GM19240 (cell line): ENCODE measurements at regions not wholly inside any gene's neighbourhood (a gene's known extent, or its start where the extent isn't known, plus 50 kb on each side); places are given as distances from the start of the nearest gene placed in this dataset.

ENCODE experiments used
- DNase-seq: peaks from one replicate; pipeline ENCODE4 v3.0.0; 2011; ENCODE audit warnings: low spot score; ENCODE audit not compliant: insufficient read length

DNA sequence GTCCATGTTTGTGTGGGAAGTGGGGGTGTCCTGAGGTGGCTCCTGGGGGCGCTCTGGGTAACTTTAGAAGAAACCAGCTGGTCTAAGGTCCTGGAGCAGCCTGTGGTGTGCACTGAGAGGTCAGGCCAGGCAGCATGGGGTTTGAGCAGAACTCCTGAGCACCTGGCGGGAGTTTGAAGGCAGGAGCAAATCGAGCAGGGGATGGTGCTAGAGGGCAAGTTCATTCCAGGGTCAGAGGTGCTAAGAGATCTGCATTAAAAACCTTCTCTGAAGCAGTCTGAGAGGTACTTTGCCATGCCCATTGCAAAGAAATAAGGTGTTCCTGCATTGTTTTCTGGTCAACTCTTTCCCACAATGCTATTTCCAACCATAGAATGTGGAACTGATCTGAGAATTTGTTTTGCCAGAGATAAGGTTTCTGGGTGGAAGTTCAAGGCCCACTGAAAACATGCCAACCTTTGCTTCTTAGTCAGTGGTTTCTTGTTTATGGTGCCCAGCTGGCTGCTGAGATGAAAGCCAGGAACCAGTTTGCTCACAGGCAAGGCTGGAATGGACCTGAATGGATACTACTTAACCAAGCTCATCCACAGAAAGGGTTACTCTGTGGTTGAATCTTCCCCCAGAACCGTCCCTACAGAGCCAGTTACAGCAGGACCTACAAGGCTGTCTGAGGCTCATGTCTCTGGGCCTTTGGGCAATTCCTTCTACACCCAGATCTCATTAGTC, 136.3 kb upstream of the TMEM72 start:
- DNase-seq, result no peak

DNA sequence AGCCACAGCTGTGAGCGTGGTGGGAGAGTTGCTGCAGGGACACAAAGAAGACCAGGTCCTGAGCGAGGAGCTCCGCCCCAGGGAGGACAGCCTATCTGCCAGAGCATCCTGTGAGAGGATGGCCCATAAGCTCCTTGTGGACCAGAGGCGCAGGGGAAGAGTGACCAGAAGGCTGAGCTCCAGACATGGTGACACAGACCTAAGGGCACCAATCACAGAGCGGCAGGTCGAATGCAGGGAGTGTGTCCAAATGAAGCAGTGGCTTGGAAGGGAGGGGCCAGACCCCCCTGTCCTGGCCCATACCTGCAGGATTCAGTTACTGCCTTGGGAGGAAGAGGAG, 135.8 kb upstream of the TMEM72 start:
- DNase-seq, result no peak

DNA sequence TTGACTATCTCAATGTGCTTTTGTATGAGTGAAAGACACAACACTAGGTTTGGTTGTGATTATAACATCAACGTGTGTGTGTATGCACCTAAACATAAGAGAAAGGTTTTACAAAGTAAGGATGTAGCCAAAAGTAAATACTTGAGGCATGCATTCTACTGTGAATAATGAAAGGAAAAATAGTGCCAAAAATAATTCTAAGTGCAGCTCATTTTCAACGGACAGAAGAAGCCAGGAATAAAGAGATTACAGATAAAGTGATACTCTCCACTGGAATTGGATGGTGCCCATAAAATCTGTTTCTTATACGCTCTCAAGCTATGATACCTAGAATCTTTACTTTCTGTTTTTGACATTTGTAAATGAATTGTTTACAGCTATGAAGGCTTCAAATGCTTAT, 135.0 kb upstream of the TMEM72 start:
- DNase-seq, result no peak

DNA sequence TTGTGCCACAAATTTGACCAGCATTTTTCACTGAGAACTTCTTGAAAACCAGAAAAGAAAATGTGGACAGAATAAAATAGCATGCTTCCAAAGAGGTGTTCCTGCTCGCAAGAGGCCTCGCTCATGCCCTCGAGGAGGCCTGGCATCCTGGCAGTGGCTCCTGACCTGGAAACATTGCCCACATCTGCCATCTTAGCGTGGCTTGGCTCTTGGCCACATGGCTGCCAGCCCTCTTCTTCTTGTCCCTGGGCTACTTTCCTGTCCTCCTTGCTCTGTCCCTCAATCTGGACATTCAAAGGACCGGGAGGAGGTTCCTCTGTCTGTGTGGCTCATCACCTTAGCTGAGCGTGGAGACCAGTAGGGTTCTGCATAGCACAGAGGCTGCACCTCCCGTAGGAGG, 131.6 kb upstream of the TMEM72 start:
- no peak for DNase-seq

DNA sequence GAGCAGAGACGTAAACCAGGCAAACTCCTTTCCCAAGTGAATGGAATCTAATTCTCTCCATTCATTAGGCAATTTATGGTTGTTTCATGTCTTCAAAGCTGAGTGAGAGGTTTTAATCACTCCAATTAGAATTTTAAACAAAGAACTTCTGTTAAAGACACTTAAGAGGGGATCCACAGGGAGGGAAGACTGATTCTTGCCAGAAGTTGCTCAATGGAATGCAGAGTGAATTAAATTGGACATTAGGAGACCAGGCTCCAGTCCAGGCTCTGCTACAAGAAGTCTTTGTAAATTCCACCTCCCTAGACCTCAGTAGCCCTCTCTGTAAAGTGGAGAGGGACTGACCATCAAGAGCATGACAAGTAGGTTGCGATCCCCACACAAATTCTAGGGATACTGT, 130.7 kb upstream of the TMEM72 start:
- DNase-seq, result no peak

DNA sequence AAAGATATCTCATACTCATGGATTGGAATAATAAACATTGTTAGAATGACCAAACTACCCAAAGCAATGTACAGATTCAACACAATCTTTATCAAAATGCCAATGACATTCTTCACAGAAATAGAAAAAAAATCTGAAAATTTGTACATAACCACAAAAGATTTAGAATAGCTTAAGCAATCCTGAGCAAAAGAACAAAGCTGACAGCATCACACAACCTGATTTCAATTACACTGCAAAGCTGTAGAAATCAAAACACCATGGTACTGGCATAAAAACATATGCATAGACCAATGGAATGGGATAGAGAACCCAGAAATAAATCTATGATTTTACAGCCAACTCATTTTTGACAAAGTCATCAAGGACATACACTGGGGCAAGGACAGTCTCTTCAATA, 130.0 kb upstream of the TMEM72 start:
- DNase-seq, result no peak

DNA sequence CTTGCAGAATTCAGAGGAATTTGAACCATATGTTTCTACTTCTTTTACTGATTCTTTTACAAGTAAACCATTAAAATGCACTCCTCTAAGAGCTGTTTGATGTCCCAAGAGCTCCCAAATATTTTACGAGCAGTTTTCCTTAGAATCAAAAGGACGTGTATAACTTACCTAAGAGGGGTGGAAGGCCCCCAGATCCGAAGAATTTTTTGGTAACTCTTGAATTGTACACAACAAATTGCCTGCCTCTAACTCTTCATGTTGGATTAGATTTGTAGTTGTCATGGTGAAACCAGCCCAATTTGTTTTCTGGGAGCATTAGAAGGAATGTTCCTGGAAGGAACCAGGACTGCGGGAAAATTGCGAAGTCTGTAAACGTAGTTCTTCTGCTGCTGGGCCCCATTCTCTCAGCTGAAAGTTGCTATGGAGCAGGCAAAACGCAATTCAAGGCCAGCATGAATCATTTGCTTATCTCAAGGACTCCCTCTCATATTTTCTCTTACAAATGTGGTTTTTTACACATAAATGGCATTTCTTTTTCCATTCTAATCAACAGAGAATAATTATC, 124.8 kb upstream of the TMEM72 start:
- DNase-seq, result no peak

DNA sequence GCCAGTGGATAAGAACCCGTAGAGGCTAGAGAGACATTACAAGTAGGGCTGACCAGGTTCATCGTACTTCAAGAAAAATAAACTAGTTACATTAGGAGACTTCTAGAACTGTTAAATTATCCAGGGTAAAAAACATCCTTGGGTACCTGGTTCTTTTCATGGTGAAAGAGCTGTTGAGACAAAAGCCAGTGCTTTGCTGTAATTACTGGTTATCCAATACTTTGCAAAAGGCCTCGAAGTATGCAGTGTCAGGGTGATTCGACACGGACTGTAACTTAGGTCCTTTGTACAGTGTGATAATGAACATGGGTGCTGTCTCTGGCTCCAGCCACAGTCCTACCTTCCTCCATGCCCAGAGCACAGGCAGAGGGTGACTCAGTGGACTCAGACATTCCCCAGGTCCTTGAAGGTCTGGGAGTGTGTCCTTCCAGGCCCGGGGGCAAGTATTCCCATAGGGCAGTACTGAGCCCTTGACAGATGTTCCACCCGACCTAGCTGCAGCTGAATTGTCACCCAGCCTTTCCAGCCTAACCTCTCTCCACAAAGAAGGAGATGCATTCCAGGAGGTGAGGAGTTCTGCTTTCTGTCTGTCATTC, 123.6 kb upstream of the TMEM72 start:
- DNase-seq, result no peak

DNA sequence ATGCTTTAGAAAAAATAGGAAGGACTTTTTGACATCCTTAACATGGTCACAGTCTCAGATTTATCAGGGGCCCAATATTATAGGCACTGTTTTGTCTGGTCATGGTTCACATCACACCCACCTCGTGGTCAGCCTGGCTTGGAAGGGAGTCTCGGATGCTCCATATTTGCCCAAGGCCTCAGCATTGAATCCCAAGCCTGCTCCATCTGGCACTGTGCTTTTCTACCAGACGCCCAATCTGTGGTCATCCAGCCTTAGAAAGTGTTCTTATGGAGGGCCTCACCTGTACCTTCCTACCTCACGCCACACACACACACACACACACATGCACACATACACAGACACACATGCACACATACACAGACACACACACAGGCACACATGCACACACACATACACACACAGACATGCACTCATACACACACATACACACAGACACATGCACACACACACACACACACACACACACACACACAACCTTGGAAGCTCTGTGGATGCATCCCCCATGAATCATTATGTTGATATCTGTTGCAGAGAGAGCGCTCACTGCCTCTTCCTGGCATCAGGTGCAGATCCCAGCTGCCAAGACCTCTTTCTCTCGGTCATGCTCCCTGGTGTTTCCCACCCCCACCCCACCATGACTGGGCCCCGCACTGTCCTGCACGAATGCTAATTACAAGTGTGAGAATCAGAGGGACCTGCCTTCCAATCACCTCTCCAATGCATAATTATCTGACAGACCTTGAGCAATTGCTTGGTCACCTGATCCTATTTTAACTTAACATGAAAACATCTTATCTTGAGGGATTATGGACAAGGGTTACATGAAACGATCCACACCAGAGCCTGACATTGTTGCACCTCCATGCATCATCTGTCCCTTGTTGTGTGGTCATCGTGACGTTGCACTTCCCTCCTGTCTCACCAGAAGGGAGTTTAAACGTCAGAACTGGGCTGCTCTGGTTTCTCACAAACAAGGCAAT, 122.7 kb upstream of the TMEM72 start:
- DNase-seq, result no peak

DNA sequence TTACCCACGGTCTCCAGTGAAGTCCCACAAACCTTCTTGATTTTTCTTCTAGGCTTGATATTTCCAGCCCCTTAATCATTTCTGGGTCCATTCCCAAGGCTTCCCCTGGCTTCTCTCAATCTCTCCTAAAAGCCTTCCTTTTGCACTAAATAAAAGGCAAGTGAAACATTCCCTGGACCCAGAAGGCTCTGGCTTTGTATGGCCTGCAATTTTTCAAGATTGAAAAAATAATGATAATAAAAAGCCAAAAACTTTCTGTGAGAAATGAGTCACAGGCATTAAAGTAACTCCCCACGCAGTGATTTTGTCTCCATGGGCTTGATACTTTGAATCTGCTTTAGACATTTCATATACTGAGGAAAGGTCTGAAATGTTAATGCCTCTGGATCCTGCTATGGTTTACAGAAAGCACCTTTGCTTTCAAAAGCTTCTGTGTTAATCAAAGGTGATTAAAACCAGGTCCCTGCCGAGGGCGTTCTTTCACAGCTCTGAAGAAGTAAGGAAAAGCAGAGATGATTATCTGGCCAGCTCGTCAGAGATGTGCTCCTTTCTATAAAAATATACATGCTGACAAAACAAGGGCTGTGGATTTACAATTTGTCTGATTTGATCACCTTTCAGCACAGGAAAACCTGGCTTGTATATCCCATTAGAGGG, 118.9 kb upstream of the TMEM72 start:
- DNase-seq, result no peak

DNA sequence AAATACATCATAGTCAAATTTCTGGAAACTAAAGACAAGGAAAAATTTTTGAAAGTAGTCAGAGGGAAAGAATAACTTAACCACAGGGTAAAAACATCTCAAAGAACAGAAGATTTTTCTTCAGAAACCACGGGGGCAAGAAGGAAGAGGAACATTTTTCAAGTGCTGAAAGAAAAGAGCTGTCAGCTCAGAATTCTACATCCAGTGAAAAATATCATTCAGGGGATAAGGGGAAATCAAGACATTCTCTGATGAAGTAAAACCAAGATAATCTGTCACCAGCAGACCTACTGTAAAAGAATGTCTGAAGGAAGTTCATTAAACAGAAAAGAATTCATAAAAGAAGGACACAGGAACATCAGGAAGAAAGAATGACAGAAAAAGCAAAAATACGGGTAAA, 111.2 kb upstream of the TMEM72 start:
- no peak for DNase-seq

DNA sequence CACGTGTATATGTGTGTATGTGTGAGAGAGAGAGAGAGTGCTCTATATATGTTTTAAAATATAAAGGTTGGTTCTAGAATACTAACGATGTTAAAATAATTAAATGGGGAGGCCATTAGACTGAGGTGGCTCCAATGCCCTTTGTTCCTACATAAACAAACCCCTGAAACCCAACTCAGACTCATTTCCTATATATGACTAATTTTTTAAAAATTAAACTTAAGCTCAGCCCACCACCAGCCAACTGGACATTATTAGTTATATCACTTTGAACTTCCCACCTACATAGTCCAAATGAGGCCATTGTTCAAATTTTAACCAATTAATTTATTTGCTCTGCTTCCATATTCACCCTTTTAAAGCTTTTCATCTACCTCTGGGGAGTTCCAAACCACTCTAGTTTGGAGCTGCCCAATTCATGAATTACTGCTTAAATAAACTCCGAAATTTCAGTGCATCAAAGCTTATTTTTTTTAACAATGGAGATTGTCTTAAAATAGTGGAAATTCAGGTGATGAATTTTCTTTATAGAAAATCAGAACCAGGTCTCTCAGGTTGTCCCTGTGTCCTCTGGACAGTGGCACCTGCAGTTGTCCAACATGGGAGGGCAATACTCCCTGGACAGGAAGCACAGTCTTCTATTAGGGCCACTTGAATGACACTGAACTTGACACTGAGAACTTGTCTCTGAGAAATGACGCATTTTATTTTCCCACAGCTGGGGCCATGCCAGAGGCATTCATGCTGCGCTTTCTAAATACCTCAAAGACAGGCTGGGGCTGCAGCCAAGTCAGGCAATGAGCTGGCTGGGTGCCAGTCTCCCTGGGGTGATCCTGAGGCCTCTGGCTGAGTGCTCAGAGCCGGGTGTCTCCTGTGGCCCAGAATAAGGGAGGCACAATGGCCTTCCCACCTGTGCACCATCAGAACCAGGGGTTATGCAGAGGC, 109.5 kb upstream of the TMEM72 start:
- no peak for DNase-seq

DNA sequence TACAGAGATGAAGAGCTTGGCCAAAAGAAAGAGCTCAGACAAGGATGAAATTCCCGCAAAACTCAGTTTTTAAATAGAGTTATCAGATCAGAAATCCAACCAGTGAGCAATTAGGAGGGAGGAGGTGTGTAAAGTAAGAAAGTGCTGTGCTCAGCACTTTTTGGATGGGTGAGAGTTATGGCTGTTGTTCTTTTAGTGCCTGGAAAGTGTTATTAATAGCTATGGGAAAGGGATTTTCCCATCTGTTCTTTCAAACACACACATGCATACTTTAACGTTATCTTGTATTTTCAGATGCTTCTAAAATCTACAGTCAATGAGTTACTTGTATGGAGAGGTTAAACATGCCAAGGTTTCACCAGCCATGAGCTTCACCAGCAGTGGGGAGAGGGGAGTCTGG, 107.3 kb upstream of the TMEM72 start:
- DNase-seq, result no peak

DNA sequence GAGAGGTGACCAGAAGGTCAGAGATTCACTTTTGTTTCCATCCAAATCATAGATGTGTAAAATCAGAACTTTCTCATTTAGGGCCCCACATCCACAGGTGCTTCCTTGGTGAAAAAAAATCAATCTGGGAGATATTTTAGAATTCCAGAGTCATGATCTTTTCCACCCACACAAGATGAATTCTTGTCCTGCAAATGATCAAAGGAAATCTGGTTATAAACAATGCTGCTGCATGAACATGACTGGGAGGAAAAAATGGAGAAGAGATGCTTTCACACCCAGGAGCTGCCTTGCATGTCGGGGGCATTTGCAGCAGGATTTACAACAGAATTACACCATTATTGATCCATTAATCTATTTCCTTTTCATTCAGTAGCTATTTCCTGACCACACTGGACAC, 106.5 kb upstream of the TMEM72 start:
- no peak for DNase-seq

DNA sequence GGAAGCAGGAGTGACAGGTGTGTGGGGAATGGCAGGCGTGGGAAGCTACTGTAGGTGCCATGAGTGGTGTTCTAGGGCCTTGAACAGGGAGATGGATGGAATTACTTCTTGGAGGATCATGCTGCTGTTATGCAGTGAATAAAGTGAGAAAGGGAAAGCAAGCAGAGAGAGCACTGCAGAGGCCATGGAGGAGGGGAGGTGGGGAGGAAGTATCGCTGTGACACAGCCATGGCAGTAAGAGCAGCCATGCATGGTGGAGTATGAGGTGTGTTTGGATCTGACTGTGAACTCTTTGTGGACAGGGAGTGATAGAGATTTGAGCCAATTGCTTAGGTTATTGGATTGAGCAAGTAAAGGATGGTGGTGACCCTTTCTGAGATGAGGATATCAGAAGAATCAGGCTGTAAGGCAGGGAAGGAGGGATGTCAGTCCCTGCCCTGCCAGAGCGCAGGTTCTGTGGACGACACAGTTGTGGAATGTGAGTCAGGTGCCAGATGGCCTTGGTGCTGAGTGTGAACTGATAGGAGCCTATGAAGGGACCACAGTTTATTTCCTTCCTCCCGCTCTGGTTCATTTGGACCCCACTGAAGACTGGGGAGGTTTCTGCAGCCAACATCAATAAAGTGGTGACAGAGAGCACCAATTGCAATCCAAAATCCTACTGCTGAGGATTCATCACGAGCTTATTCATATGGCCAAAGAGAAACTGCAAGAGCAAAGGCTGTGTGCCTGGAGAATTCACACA, 105.5 kb upstream of the TMEM72 start:
- no peak for DNase-seq

DNA sequence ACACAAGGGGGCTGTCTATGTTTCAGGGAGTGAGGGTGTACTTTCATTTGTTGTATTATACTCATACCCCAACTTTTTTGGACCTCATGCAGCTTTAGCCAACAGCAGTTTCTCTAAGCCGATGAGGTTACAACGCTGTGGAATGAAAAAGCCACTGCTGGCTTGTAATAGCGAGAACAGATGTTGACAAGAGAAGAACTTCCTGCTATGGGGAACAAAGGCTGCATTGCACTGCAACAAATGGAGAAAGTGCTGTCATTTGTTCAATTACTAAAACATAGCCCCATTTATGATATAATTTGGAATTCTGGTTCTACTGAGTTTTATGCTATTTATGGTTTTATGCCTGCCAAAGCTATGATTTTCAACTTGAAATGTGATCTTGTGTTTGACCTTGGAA, 104.2 kb upstream of the TMEM72 start:
- DNase-seq, result no peak

DNA sequence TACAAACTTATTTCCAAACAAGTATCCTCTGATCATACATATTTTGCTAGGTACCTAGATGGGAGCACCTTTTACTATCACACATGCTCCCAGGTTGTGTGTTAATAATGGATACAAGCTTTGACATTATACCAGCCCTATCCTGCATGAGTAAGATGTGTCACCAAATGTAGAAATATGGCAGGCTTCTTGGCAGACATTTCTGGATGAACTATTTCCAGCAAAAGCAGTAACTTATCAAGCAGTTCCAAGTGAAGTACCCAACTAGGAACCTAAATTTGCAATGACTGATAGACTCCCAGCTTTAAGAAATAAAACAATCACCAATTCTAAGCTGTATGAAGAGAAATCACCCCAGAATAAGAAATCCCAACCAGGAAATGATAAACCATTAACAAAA, 103.7 kb upstream of the TMEM72 start:
- DNase-seq, result no peak

DNA sequence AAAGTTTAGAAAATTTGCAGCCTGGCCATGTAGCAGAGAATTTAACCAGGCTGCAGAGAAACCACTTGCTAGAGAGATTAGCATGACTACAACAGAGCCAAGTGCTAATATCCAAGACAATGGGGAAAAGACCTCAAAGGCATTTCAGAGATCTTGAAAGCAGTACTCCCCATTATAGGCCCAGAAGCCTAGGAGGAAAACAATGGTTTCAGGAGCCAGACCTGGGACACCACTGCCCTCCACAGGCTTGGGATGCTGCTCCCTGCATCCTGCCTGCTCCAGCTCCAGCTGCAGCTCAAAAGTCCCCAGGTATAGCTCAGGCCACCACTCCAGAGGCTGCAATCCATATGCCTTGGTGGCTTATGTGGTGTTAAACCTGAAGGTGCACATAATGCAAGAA, 101.5 kb upstream of the TMEM72 start:
- no peak for DNase-seq

DNA sequence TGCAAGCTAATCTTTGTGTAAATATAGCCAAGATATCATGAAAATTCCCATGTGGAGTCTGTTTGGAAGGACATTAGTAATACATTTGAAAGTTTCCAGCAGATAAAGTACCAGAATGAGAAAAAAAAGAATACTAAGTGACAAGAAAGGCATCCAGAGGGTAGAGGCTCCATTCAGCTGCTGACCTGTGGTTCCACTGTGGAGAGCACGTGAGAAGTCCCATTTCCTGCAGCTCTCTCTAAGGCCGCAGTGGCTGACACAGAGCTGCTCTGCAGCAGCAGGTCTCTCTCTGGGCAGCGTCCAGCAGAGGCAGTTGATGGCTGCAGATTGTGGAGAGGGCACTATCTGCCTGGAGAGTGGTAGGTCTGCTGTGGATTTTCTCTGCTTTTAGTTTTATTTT, 100.1 kb upstream of the TMEM72 start:
- DNase-seq, result no peak

DNA sequence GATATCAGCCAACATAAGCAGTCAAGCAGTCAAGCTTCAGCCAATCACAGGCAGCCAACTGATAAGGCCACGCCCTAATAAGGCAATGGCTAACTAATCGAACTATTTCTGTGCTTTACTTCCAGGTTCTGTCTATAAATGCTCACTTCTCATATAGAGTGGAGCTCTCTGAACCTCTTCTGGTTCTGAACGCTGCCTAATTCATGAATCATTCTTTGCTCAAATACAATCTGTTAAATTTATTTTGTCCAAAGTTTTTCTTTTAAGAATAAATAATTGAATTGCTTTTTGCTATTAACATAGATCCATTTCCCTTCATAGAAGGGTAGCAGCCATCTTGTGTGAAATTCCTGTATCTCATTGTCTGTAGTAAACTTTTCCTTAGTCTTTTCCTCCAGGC, 97.9 kb upstream of the TMEM72 start:
- DNase-seq, result no peak
